ENCODE measurements at regions not wholly inside any gene's neighbourhood (a gene's known extent, or its start where the extent isn't known, plus 50 kb on each side); places are given as distances from the start of the nearest gene placed in this dataset.

GRCh38 chr7:51759985-51760384, 443.4 kb upstream of the COBL start:
- Histone ChIP-seq H3K4me3 (no peak overlapping the region), H3K27me3 (no peaks in the 10 kb centered on the region), H3K36me3 (no peaks in the 10 kb centered on the region), H3K4me1 (no peaks in the 10 kb centered on the region), H3K27ac (no peak overlapping the region), H3K9me3 (peaks cover 0 to 4% (median 0%) of the 10 kb centered on the region in 11 donors)
- 64% methylated on average over 2 of the region's 2 CpGs for WGBS, 2 donors
- DNase-seq (no peak), ATAC-seq (no peak)
- intact Hi-C loops (cut with DNase I), result no loop called here
- TF ChIP-seq, protein P1, sequence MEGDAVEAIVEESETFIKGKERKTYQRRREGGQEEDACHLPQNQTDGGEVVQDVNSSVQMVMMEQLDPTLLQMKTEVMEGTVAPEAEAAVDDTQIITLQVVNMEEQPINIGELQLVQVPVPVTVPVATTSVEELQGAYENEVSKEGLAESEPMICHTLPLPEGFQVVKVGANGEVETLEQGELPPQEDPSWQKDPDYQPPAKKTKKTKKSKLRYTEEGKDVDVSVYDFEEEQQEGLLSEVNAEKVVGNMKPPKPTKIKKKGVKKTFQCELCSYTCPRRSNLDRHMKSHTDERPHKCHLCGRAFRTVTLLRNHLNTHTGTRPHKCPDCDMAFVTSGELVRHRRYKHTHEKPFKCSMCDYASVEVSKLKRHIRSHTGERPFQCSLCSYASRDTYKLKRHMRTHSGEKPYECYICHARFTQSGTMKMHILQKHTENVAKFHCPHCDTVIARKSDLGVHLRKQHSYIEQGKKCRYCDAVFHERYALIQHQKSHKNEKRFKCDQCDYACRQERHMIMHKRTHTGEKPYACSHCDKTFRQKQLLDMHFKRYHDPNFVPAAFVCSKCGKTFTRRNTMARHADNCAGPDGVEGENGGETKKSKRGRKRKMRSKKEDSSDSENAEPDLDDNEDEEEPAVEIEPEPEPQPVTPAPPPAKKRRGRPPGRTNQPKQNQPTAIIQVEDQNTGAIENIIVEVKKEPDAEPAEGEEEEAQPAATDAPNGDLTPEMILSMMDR (IDR thresholded peaks at IDR 0.05), result no peak

- intact Hi-C loops (cut with DNase I), result no loop called here
Observed at GRCh38 chr7:51757960-51758359, 441.4 kb upstream of the COBL start.

GRCh38 chr7:51732951-51733350, 416.3 kb upstream of the COBL start:
- ATAC-seq, result no peak
- Histone ChIP-seq H3K9me3 (peaks cover 0 to 22% (median 0%) of the 10 kb centered on the region in 11 donors), H3K27me3 (no peaks in the 10 kb centered on the region), H3K36me3 (no peaks in the 10 kb centered on the region), H3K27ac (no peak overlapping the region), H3K4me3 (no peak overlapping the region), H3K4me1 (no peaks in the 10 kb centered on the region)
- DNase-seq, result no peak
- TF ChIP-seq, protein P1 (IDR thresholded peaks at IDR 0.05), result no peak
- intact Hi-C loops (cut with DNase I), result no loop called here

More at GRCh38 chr7:51757960-51758359, 441.4 kb upstream of the COBL start:
- Histone ChIP-seq H3K9me3 (peaks cover 0 to 7% (median 0%) of the 10 kb centered on the region in 11 donors), H3K27ac (no peak overlapping the region), H3K4me3 (no peak overlapping the region), H3K27me3 (no peaks in the 10 kb centered on the region), H3K36me3 (no peaks in the 10 kb centered on the region), H3K4me1 (no peaks in the 10 kb centered on the region)
- TF ChIP-seq, protein P1 (IDR thresholded peaks at IDR 0.05), result no peak
- DNase-seq (no peak), ATAC-seq (no peak)
- WGBS, 2 donors, result 82 to 83% methylated on average over 6 of the region's 6 CpGs

DNA sequence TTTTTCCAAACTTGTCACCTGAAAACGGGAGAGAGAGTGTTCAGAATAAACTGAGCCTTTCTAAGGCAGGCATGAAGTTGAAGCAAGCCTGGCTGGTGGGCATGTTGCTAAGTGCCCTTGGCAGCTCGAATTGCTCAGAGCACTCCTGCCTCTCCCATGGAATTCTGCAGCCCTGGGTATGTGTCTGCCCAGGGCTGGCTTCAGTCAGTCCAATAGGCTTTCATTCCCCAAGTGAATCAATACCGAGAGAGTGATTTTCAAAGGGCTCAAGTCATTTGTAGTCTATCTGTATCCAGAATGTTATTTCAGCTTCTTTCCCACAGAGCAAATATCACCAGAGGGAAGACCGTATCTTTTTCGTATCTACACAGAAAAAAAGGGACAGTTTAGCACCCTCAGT, 415.5 kb upstream of the COBL start:
- intact Hi-C loops (cut with DNase I), result no loop called here
- DNase-seq, result no peak
- Histone ChIP-seq H3K27me3 (no peaks in the 10 kb centered on the region), H3K36me3 (no peaks in the 10 kb centered on the region), H3K27ac (no peak overlapping the region), H3K4me3 (no peak overlapping the region), H3K4me1 (no peaks in the 10 kb centered on the region), H3K9me3 (peaks cover 0 to 24% (median 0%) of the 10 kb centered on the region in 11 donors)
- no peak for ATAC-seq
- TF ChIP-seq, protein P1 (IDR thresholded peaks at IDR 0.05), result no peak
- 48 to 57% methylated on average over 5 of the region's 5 CpGs for WGBS, 2 donors

Measured in heart right ventricle (tissue), 16 donors.